ENCODE measurements at regions not wholly inside any gene's neighbourhood (a gene's known extent, or its start where the extent isn't known, plus 50 kb on each side); places are given as distances from the start of the nearest gene placed in this dataset.
A peak's percentile ranks its signal among the peaks of the same experiment; 100 is the strongest.

GRCh38 chr3:177284383-177284881 lies 87.2 kb upstream of the TBL1XR1 start:
- Mint-ChIP-seq H3K27ac (peak overlapping the region in 1 of 2 donors; percentile 24), H3K4me3 (no peak overlapping the region), H3K9me3 (no peaks in the 10 kb centered on the region), H3K27me3 (no peaks in the 10 kb centered on the region), H3K4me1 (ENCODE audit: low read depth in 2 of 2) (peaks cover 12 to 21% of the 10 kb centered on the region in 2 donors), H3K36me3 (ENCODE audit: insufficient read depth) (peaks cover 6% of the 10 kb centered on the region)
- no peak for ATAC-seq (replicated peaks)
- DNase-seq = no peak

DNA sequence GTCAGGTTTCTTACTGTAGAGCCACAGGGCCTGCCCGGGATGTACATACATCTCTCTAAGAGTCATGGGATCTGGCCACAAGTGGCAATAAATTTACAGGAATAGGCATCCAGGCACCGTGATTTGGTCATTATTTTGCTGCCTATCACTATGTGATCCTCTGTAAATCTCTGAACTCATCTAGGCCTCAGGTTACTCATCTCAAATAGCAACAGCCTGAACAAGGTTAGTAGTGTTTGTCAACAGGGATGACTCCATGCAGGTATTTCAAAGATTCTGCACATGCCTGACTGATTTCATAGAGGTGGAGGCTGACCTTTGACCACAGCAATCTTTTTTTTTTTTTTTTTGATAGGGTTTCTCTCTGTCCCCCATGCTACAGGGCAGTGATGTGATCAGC lies 88.8 kb upstream of the TBL1XR1 start:
- no peak for DNase-seq
- no peak overlapping the region for H3K27ac Mint-ChIP-seq

DNA sequence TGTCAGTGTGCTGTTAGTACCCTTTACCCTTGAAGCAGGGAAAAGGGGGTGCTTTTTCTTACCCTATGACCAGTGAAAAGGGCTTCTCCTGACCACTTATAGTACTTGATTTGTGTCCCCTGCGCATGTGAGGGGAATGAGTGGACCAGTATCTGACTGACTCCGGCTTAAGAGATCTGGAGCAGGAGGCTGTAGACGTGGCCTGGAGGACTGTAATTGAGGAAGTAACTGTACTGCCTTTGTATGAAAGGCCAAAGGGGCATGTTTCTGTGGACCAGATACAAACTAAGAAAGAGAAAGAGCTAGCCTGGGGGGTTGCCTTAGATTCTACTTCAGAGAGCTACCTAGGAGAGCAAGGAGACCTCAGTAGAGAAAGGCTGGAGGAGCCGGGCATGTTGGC lies 89.9 kb upstream of the TBL1XR1 start:
- Mint-ChIP-seq H3K36me3 (ENCODE audit: insufficient read depth) (peaks cover 6% of the 10 kb centered on the region), H3K27me3 (no peaks in the 10 kb centered on the region), H3K9me3 (no peaks in the 10 kb centered on the region), H3K4me3 (no peak overlapping the region), H3K27ac (no peak overlapping the region), H3K4me1 (ENCODE audit: low read depth in 2 of 2) (peaks cover 1 to 3% of the 10 kb centered on the region in 2 donors)
- ATAC-seq (replicated peaks) (no peak), DNase-seq (no peak)

More for the DNA sequence above, 88.8 kb upstream of the TBL1XR1 start:
- Mint-ChIP-seq H3K27me3 (no peaks in the 10 kb centered on the region), H3K4me3 (no peak overlapping the region), H3K4me1 (ENCODE audit: low read depth in 2 of 2) (peaks cover 10 to 13% of the 10 kb centered on the region in 2 donors), H3K9me3 (no peaks in the 10 kb centered on the region), H3K36me3 (ENCODE audit: insufficient read depth) (peaks cover 6% of the 10 kb centered on the region)
- no peak for ATAC-seq (replicated peaks)

- Mint-ChIP-seq H3K27ac (no peak overlapping the region), H3K9me3 (no peaks in the 10 kb centered on the region), H3K4me3 (no peak overlapping the region), H3K27me3 (no peaks in the 10 kb centered on the region), H3K4me1 (ENCODE audit: low read depth in 2 of 2) (no peaks in the 10 kb centered on the region), H3K36me3 (ENCODE audit: insufficient read depth) (peaks cover 6% of the 10 kb centered on the region)
- no peak for DNase-seq
- no peak for ATAC-seq (replicated peaks)
These were observed 93.4 kb upstream of the TBL1XR1 start for GRCh38 chr3:177290633-177291032.

GRCh38 chr3:177294221-177294620 lies 96.9 kb upstream of the TBL1XR1 start:
- Mint-ChIP-seq H3K4me3 (no peak overlapping the region), H3K27me3 (no peaks in the 10 kb centered on the region)

DNA sequence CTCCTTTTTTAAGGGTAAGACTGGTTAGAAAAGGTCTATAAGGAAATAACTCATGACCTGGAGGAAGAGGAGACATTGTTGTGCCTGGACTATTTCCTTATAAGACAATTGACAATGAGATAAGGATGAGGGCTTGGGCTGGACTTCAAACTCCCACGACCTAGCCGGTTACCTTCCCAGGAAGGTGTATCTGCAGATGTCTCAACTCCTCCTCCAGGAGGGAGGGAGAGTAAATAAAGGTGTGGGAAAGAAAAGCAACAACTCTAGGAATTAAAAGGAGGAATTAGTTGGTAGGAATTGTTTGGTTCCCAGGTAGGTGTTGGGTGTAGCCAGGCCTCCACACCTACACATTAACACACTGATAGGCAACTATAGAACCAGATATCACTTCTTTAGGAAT lies 97.8 kb upstream of the TBL1XR1 start:
- H3K4me3 Mint-ChIP-seq = no peak overlapping the region
- no peak for DNase-seq
- H3K27ac Mint-ChIP-seq = no peak overlapping the region
- H3K4me1 Mint-ChIP-seq (ENCODE audit: low read depth in 2 of 2) = no peaks in the 10 kb centered on the region
- H3K27me3 Mint-ChIP-seq = no peaks in the 10 kb centered on the region
- no peak for ATAC-seq (replicated peaks)
- no peaks in the 10 kb centered on the region for H3K36me3 Mint-ChIP-seq (ENCODE audit: insufficient read depth)
- no peaks in the 10 kb centered on the region for H3K9me3 Mint-ChIP-seq

More at GRCh38 chr3:177294221-177294620, 96.9 kb upstream of the TBL1XR1 start:
- DNase-seq (no peak), ATAC-seq (replicated peaks) (no peak)
- no peaks in the 10 kb centered on the region for H3K9me3 Mint-ChIP-seq
- H3K36me3 Mint-ChIP-seq (ENCODE audit: insufficient read depth) = no peaks in the 10 kb centered on the region
- H3K4me1 Mint-ChIP-seq (ENCODE audit: low read depth in 2 of 2) = no peaks in the 10 kb centered on the region
- H3K27ac Mint-ChIP-seq = no peak overlapping the region

GRCh38 chr3:177299250-177299649 lies 102.0 kb upstream of the TBL1XR1 start:
- no peaks in the 10 kb centered on the region for H3K27me3 Mint-ChIP-seq
- no peaks in the 10 kb centered on the region for H3K9me3 Mint-ChIP-seq
- no peak overlapping the region for H3K27ac Mint-ChIP-seq
- no peaks in the 10 kb centered on the region for H3K36me3 Mint-ChIP-seq (ENCODE audit: insufficient read depth)
- no peaks in the 10 kb centered on the region for H3K4me1 Mint-ChIP-seq (ENCODE audit: low read depth in 2 of 2)
- no peak for ATAC-seq (replicated peaks)
- no peak overlapping the region for H3K4me3 Mint-ChIP-seq
- no peak for DNase-seq

DNA sequence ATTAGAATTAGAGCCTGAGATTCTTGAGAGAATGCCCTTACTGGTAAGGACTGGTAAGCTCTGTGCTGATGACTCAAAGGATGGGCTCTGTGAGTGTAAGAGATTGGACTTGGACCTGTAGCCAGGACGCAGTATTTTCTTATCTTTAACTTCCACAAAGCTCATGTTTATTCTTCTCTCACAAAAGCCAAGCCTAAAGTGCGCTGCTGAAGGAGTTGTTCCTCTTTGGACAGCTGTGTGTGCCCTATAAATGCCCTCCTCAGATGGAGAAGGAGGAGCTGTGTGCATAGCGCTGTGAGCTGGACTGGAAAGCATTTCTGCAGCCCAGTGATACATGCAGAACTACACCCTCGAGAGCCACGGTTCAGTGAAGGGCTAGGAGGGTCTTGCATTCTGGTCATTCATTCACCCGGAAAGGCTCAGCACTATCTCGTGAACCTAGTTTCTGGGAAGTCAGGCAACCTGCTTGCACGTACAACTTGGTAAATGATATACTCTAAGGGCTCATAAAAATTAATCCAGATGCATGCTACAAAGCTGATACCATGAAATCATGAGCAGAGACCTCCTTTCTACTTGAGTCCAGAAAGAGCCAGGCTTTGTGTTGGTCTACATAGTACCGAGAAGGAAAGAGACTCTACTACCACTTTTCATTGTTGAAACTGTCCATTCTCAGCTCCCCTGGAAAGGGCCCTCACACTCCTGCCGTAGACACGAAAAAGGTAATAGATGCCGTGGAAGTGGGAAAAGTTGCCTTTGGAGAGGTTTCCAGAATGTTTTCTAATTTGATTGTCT lies 103.0 kb upstream of the TBL1XR1 start:
- ATAC-seq (replicated peaks) (no peak), DNase-seq (no peak)
- no peaks in the 10 kb centered on the region for H3K36me3 Mint-ChIP-seq (ENCODE audit: insufficient read depth)
- no peaks in the 10 kb centered on the region for H3K9me3 Mint-ChIP-seq
- H3K4me1 Mint-ChIP-seq (ENCODE audit: low read depth in 2 of 2) = no peaks in the 10 kb centered on the region
- H3K27me3 Mint-ChIP-seq = no peaks in the 10 kb centered on the region
- H3K4me3 Mint-ChIP-seq = no peak overlapping the region
- H3K27ac Mint-ChIP-seq = no peak overlapping the region

- no peaks in the 10 kb centered on the region for H3K27me3 Mint-ChIP-seq
- no peak overlapping the region for H3K27ac Mint-ChIP-seq
- no peak overlapping the region for H3K4me3 Mint-ChIP-seq
- no peaks in the 10 kb centered on the region for H3K9me3 Mint-ChIP-seq
- ATAC-seq (replicated peaks) (no peak), DNase-seq (no peak)
- H3K36me3 Mint-ChIP-seq (ENCODE audit: insufficient read depth) = no peaks in the 10 kb centered on the region
- no peaks in the 10 kb centered on the region for H3K4me1 Mint-ChIP-seq (ENCODE audit: low read depth in 2 of 2)
These were observed 103.6 kb upstream of the TBL1XR1 start for GRCh38 chr3:177300842-177301241.

- no peak overlapping the region for H3K4me3 Mint-ChIP-seq
- H3K27ac Mint-ChIP-seq = no peak overlapping the region
- ATAC-seq (replicated peaks) (no peak), DNase-seq (no peak)
- H3K9me3 Mint-ChIP-seq = no peaks in the 10 kb centered on the region
- H3K27me3 Mint-ChIP-seq = no peaks in the 10 kb centered on the region
- peaks cover 3% of the 10 kb centered on the region for H3K36me3 Mint-ChIP-seq (ENCODE audit: insufficient read depth)
- H3K4me1 Mint-ChIP-seq (ENCODE audit: low read depth in 2 of 2) = no peaks in the 10 kb centered on the region
These were observed 109.0 kb upstream of the TBL1XR1 start for GRCh38 chr3:177306252-177306651.

DNA sequence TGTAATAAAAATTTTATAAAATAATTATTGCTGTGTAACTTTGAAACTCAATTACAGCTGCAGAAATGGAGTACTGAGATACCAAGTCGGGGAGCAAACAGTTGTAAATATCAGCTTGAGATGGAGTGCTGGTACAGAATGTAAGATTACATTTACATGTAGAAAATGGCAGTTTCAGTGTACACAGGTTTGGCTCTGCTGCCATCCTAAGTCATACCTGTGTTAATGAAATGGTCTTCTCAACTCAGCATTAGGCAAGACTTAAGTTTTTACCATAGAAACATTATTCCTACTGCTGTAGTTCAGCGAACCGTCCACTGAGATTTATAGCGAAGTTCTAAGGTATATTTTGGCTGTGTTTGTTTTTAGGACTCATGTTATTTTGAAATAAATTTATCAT lies 110.1 kb upstream of the TBL1XR1 start:
- no peaks in the 10 kb centered on the region for H3K27me3 Mint-ChIP-seq
- ATAC-seq (replicated peaks) (no peak), DNase-seq (no peak)
- H3K4me3 Mint-ChIP-seq = no peak overlapping the region
- no peak overlapping the region for H3K27ac Mint-ChIP-seq
- no peaks in the 10 kb centered on the region for H3K4me1 Mint-ChIP-seq (ENCODE audit: low read depth in 2 of 2)
- H3K9me3 Mint-ChIP-seq = peaks cover 0 to 2% of the 10 kb centered on the region in 2 donors
- peaks cover 3% of the 10 kb centered on the region for H3K36me3 Mint-ChIP-seq (ENCODE audit: insufficient read depth)

- H3K9me3 Mint-ChIP-seq = peaks cover 0 to 6% of the 10 kb centered on the region in 2 donors
- peaks cover 3% of the 10 kb centered on the region for H3K36me3 Mint-ChIP-seq (ENCODE audit: insufficient read depth)
- ATAC-seq (replicated peaks) (no peak), DNase-seq (no peak)
- H3K27me3 Mint-ChIP-seq = no peaks in the 10 kb centered on the region
- no peak overlapping the region for H3K4me3 Mint-ChIP-seq
- H3K27ac Mint-ChIP-seq = no peak overlapping the region
- H3K4me1 Mint-ChIP-seq (ENCODE audit: low read depth in 2 of 2) = no peaks in the 10 kb centered on the region
These were observed 110.5 kb upstream of the TBL1XR1 start for GRCh38 chr3:177307826-177308225.

GRCh38 chr3:177308286-177308685 lies 111.0 kb upstream of the TBL1XR1 start:
- H3K4me3 Mint-ChIP-seq = no peak overlapping the region
- no peaks in the 10 kb centered on the region for H3K4me1 Mint-ChIP-seq (ENCODE audit: low read depth in 2 of 2)
- DNase-seq (no peak), ATAC-seq (replicated peaks) (no peak)
- H3K9me3 Mint-ChIP-seq = peaks cover 0 to 6% of the 10 kb centered on the region in 2 donors
- no peaks in the 10 kb centered on the region for H3K27me3 Mint-ChIP-seq
- no peak overlapping the region for H3K27ac Mint-ChIP-seq
- peaks cover 3% of the 10 kb centered on the region for H3K36me3 Mint-ChIP-seq (ENCODE audit: insufficient read depth)

GRCh38 chr3:177308911-177309310 lies 111.6 kb upstream of the TBL1XR1 start:
- Mint-ChIP-seq H3K36me3 (ENCODE audit: insufficient read depth) (peaks cover 3% of the 10 kb centered on the region), H3K4me1 (ENCODE audit: low read depth in 2 of 2) (no peaks in the 10 kb centered on the region), H3K27ac (no peak overlapping the region), H3K27me3 (no peaks in the 10 kb centered on the region), H3K9me3 (peaks cover 0 to 6% of the 10 kb centered on the region in 2 donors), H3K4me3 (no peak overlapping the region)
- DNase-seq = no peak
- ATAC-seq (replicated peaks) = no peak

Measured in effector memory CD8-positive, alpha-beta T cell (primary cell).